Vagina (tissue), 2 donors: ENCODE measurements at regions not wholly inside any gene's neighbourhood (a gene's known extent, or its start where the extent isn't known, plus 50 kb on each side); places are given as distances from the start of the nearest gene placed in this dataset.

ENCODE experiments used
- DNase-seq, 2 donors: peaks; one replicate each; pipeline ENCODE4 v3.0.0-alpha.2; 2017; ENCODE audit errors: extremely low spot score in 2 of 2
- H3K27ac ChIP-seq: fragments of 200-600 bp; sonication (generic); one replicate; pipeline ENCODE4 v1.5.1; 2019
- H3K27me3 ChIP-seq: fragments of 200-600 bp; sonication (generic); one replicate; pipeline ENCODE4 v1.5.1; 2019
- H3K36me3 ChIP-seq, 2 donors: fragments of 200-600 bp; sonication (generic); one replicate each; pipeline ENCODE4 v1.5.1; 2017 to 2019
- H3K4me1 ChIP-seq: fragments of 200-600 bp; sonication (generic); one replicate; pipeline ENCODE4 v1.5.1; 2019
- H3K4me3 ChIP-seq, 2 donors: fragments of 200-600 bp; sonication (generic); 1 replicate in 1 of 2; 2 replicates in 1 of 2; pipeline ENCODE4 v1.5.1; 2016 to 2019
- H3K9me3 ChIP-seq: fragments of 200-600 bp; sonication (generic); one replicate; pipeline ENCODE4 v1.5.1; 2019
- POLR2A ChIP-seq, 2 donors: fragments of 450-650 bp; IDR thresholded peaks; one replicate each; pipeline ENCODE4 v1.6.1; 2017; ENCODE audit warnings: antibody characterized with exemption in 2 of 2, mild to moderate bottlenecking in 2 of 2, moderate library complexity in 2 of 2
- POLR2AphosphoS5 ChIP-seq, 2 donors: sonication (generic); formaldehyde crosslinking; IDR thresholded peaks; one replicate each; pipeline ENCODE4 v1.9.0; 2017; ENCODE audit warnings: antibody characterized with exemption in 2 of 2, mild to moderate bottlenecking in 2 of 2, low read depth in 1 of 2; ENCODE audit not compliant: insufficient read depth in 1 of 2
- intact Hi-C: fragments of 100-400 bp; cut with DNase I; formaldehyde crosslinking; loops from one replicate; pipeline ENCODE4 v1.15.1; 2023
- TF ChIP-seq, protein P1 (sequence below), 3 experiments: fragments of 450-650 bp in 2 of 3; fragments of 200-600 bp in 1 of 3; sonication (generic) in 1 of 3; IDR thresholded peaks; one replicate each; pipeline ENCODE4 v1.5.1; 2017 to 2019; ENCODE audit warnings: antibody characterized with exemption in 3 of 3, mild to moderate bottlenecking in 2 of 3, moderate library complexity in 2 of 3

DNA sequence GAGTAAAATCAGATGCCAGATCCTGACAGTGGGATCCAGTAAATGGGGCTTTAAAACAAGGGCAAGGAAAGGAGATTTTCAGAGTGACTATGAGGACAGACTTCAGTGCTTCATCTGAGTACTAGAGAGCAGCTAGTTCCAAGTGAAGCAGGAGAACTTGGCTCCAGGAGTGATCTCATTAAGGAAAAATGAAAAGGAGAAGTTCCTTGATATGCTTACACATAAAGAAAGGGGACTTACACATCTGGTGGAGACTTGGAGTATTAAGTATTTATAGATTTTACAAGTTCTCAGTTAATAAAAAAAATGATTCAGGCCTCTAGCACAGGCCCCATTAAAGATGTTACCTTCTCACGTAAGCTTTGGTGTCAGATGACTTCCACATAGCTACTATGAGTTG lies 105.8 kb downstream of the ICOS start:
- DNase-seq = no peak
- Histone ChIP-seq H3K27ac (no peak overlapping the region), H3K9me3 (no peaks in the 10 kb centered on the region), H3K36me3 (no peaks in the 10 kb centered on the region), H3K4me1 (no peaks in the 10 kb centered on the region), H3K27me3 (no peaks in the 10 kb centered on the region), H3K4me3 (no peak overlapping the region)
- intact Hi-C loops = no loop called here
- TF ChIP-seq, protein P1, sequence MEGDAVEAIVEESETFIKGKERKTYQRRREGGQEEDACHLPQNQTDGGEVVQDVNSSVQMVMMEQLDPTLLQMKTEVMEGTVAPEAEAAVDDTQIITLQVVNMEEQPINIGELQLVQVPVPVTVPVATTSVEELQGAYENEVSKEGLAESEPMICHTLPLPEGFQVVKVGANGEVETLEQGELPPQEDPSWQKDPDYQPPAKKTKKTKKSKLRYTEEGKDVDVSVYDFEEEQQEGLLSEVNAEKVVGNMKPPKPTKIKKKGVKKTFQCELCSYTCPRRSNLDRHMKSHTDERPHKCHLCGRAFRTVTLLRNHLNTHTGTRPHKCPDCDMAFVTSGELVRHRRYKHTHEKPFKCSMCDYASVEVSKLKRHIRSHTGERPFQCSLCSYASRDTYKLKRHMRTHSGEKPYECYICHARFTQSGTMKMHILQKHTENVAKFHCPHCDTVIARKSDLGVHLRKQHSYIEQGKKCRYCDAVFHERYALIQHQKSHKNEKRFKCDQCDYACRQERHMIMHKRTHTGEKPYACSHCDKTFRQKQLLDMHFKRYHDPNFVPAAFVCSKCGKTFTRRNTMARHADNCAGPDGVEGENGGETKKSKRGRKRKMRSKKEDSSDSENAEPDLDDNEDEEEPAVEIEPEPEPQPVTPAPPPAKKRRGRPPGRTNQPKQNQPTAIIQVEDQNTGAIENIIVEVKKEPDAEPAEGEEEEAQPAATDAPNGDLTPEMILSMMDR (IDR thresholded peaks at IDR 0.05) = no peak

DNA sequence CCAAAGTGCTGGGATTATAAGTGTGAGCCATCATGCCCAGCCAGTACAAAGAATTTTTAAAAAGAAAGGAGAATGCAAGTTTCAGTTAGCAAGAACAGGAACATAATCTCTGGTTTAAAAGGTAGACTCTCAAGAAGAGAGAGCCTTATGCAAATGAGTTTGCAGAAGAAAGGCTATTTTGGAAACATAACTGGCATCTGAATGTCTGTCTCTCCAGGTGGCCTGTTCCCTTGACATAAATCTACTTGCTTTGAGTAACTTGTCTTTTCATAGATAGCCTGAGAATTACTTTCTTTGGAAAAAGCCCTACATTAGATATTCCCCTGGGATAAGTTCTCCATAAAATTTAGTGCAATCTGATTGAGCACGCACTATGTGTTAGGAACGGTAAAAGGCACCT lies 109.6 kb downstream of the ICOS start:
- H3K9me3 ChIP-seq = no peaks in the 10 kb centered on the region
- no peaks in the 10 kb centered on the region for H3K27me3 ChIP-seq
- H3K36me3 ChIP-seq = no peaks in the 10 kb centered on the region
- no peak overlapping the region for H3K27ac ChIP-seq
- TF ChIP-seq POLR2AphosphoS5 (IDR thresholded peaks at IDR 0.05; ENCODE audit: insufficient read depth in 1 of 2, low read depth in 1 of 2) (no peak), POLR2A (IDR thresholded peaks at IDR 0.05) (no peak)
- TF ChIP-seq, protein P1 (IDR thresholded peaks at IDR 0.05) = no peak
- DNase-seq = no peak
- H3K4me3 ChIP-seq = no peak overlapping the region
- H3K4me1 ChIP-seq = no peaks in the 10 kb centered on the region
- intact Hi-C loops = no loop called here

DNA sequence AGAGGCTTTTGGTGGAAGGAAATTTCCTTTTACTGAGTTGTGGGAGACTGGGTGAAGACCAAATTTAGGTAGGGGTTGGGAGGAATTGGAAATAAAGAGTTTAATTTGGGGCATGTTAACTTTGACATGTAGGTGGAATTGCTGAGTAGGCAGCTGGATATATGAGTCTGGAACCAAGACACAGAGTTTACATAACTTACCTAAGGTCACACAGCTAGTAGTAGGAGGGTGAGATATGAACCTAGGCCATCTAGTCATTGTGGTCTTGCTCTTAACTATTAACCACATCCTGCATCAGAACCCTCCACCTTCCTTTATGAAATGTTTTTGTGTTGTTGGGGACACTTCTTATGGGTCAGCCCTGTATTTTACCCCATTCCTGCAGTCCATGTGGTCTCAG lies 113.1 kb downstream of the ICOS start:
- Histone ChIP-seq H3K4me3 (no peak overlapping the region), H3K27me3 (no peaks in the 10 kb centered on the region), H3K36me3 (no peaks in the 10 kb centered on the region), H3K27ac (no peak overlapping the region), H3K9me3 (no peaks in the 10 kb centered on the region), H3K4me1 (no peaks in the 10 kb centered on the region)
- no peak for TF ChIP-seq POLR2AphosphoS5 (IDR thresholded peaks at IDR 0.05; ENCODE audit: insufficient read depth in 1 of 2, low read depth in 1 of 2)
- TF ChIP-seq, protein P1 (IDR thresholded peaks at IDR 0.05) = no peak
- no peak for TF ChIP-seq POLR2A (IDR thresholded peaks at IDR 0.05)
- DNase-seq = no peak
- intact Hi-C loops = no loop called here

DNA sequence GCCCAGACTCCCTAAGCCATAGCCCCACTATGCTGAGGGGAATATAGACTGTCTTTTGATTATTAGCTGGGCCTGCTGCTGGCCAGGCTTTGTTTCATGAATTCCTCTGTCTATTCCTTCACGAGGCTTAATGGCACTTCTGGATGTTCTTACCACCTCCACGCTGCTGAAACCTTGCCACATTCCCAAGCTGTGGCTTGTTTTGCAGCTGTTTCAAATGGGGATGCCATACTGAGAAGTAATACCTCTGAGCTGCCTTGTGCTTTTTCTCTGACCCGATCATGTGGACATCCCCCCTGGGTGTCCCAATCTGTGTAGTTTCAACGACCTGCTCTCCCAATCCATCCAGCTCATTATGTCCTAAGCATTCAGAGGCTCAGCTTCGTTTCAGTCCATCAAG lies 114.1 kb downstream of the ICOS start:
- no peaks in the 10 kb centered on the region for H3K27me3 ChIP-seq
- H3K4me3 ChIP-seq = no peak overlapping the region
- intact Hi-C loops = no loop called here
- DNase-seq = no peak
- H3K27ac ChIP-seq = no peak overlapping the region
- TF ChIP-seq, protein P1 (IDR thresholded peaks at IDR 0.05) = no peak
- TF ChIP-seq POLR2A (IDR thresholded peaks at IDR 0.05) (no peak), POLR2AphosphoS5 (IDR thresholded peaks at IDR 0.05; ENCODE audit: insufficient read depth in 1 of 2, low read depth in 1 of 2) (no peak)
- H3K9me3 ChIP-seq = no peaks in the 10 kb centered on the region
- H3K4me1 ChIP-seq = no peaks in the 10 kb centered on the region
- no peaks in the 10 kb centered on the region for H3K36me3 ChIP-seq

DNA sequence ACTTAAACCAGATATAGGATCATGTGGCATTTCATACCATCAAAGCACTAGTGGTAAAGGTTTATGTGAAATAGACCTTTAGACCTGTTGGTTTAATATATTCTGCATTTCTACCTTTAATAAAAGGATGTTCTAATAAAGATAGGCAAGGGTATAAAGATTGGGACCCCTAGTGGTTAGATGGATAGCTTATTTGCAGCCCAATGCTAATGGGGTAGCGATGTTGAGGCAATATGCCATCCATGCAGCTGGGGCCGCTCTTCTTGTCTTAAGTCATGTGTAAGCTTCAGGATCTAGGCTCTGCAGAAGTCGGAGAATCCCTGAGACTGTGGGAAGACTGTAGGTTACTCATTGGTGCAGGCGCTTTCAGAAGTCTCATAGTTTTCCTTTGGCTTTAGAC lies 114.9 kb downstream of the ICOS start:
- intact Hi-C loops = no loop called here
- no peaks in the 10 kb centered on the region for H3K9me3 ChIP-seq
- TF ChIP-seq, protein P1 (IDR thresholded peaks at IDR 0.05) = no peak
- no peak for TF ChIP-seq POLR2AphosphoS5 (IDR thresholded peaks at IDR 0.05; ENCODE audit: insufficient read depth in 1 of 2, low read depth in 1 of 2)
- TF ChIP-seq POLR2A (IDR thresholded peaks at IDR 0.05) = no peak
- no peak for DNase-seq
- H3K27me3 ChIP-seq = no peaks in the 10 kb centered on the region
- no peaks in the 10 kb centered on the region for H3K36me3 ChIP-seq
- H3K27ac ChIP-seq = no peak overlapping the region
- H3K4me3 ChIP-seq = no peak overlapping the region
- no peaks in the 10 kb centered on the region for H3K4me1 ChIP-seq
